DMS79 (cell line): ENCODE measurements at regions not wholly inside any gene's neighbourhood (a gene's known extent, or its start where the extent isn't known, plus 50 kb on each side); places are given as distances from the start of the nearest gene placed in this dataset.

Experiments used
- DNase-seq: peaks from one replicate; lab custom pipeline; 2025; lab: John Stamatoyannopoulos, UW

- DNase-seq = no peak
Measured at GRCh38 chr2:67709835-67710234, 312.7 kb downstream of the ETAA1 start.

DNA sequence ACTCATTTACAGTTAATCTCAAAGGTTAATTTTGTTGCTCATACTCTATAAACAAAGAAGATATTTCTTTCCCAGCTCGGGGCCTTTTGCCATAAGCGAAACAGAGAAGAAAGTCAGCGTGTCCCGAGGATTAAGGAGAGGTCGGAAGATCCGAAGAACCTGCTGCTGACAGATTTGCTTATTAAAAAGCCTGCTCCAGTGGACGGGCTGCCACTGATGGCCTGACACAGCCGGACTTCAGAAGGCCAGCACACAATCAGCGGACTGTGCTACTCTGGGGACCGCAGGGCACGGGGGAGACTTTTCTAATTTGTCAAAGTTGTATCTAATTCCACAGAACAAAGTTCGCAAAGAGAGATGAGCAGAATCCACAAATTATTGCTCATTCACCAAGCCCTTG lies 315.4 kb downstream of the ETAA1 start:
- no peak for DNase-seq

DNA sequence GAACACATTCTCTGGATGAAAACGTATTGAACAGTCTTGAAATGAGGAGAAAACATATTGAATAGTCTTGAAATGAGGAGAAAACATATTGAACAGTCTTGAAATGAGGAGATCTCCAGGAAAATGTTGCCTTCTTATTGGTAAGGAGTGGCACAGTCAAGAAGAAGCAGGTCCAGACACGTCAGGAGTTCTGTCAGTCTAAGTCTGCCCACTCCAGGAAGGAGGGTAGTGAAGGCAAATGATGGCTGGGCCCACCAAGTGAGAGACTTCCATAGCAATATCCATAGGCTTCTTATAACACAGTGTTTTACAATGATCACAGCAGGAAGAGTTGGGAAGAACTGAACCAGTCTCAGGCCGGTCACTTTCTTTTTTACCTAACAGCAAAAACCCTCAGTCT lies 316.2 kb downstream of the ETAA1 start:
- DNase-seq = no peak

- DNase-seq = no peak
Measured at GRCh38 chr2:67716895-67717396, 319.8 kb downstream of the ETAA1 start.

GRCh38 chr2:67717692-67718091 lies 320.6 kb downstream of the ETAA1 start:
- no peak for DNase-seq

DNA sequence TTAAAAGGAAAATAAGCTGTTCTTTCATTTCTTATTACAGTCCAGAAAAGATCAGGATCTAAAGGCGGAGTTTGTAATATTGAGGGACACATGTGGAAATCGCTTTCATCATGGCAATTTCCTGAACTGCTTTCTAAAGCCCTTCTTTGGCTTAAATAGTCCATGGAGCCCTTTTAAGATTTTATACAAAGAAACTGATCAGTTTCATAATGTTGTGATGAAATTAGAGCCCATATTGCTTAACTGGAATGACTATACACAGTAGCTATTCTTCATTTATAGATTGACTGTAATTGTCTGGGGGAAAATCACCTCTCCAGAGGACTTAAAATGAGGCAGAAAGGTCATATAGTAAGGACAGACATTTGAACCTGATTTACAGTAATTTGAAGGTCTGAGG lies 322.2 kb downstream of the ETAA1 start:
- DNase-seq = no peak

DNA sequence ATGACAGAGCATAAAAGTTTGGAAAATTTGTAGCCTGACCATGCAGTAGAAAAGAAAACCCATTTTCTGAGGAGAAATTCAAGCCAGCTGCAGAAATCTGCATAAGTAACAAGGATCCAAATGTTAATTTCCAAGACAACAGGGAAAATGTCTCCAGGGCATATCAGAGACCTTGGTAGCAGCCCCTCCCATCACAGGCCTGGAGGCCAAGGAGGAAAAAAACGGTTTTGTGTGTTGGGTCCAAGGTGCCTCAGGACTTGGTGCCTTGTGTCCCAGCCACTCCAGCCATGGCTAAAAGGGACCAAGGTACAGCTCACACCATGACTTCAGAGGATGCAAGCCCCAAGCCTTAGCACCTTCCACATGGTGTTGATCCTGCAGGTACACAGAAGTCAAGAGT lies 324.4 kb downstream of the ETAA1 start:
- no peak for DNase-seq

- no peak for DNase-seq
Measured at GRCh38 chr2:67724261-67724660, 327.1 kb downstream of the ETAA1 start.

DNA sequence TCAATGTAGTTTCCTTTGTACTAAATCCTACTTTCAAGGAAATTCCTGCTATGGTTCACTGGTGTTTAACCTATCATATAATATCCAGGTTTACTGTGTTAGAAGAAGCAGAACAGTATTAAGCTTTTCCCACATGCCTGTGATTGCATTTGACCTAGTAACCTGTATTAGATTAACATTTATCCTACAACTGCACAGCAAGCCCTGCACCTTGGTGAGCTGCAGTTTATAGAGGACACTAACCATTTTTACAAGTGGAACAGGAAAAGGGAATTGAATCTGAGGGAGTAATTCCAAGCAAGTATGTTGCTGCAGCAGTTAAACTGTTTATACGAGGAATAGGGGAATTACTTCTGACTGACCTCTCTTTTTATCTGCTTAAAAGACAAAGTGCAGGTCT lies 328.6 kb downstream of the ETAA1 start:
- no peak for DNase-seq

DNA sequence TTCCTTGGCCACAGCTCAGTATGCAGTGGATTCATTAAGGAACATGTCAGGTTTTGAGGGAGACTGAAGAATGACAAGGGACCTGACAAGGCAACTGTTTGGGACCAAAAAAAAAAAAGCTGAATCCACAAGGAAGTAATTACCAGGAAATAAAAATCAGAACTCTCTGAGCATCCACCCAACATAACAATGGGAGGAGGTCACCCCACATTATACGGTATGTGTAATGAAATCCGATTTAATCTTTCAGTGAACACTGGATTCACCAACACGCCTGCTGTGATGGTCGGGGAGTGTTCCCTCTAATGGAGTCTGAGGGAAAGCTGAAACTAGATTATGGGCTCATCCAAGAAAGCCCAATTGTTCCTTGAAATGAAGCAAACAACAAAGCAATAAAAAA lies 329.3 kb downstream of the ETAA1 start:
- DNase-seq = no peak

DNA sequence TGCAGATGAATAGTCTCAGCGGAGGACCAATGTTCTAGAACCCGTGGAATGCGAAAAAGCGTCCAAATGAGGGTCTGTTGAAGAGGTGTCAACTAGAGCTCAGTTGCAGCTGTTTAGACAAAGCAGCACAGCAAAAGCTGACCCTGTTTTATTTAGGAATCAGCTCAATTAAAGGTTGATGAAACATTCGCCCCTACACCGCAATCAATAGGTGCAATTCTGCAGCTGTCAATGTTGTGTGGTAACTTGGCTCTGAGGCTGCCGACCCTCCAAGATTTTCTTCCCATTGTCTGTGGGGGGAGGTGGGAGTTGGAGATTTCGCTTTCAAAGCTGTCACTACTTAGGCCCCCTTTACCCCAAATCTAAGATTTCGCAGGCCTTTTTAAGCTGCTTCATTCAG lies 330.0 kb downstream of the ETAA1 start:
- DNase-seq = no peak

- DNase-seq = no peak
Measured at GRCh38 chr2:67727623-67728022, 330.5 kb downstream of the ETAA1 start.

DNA sequence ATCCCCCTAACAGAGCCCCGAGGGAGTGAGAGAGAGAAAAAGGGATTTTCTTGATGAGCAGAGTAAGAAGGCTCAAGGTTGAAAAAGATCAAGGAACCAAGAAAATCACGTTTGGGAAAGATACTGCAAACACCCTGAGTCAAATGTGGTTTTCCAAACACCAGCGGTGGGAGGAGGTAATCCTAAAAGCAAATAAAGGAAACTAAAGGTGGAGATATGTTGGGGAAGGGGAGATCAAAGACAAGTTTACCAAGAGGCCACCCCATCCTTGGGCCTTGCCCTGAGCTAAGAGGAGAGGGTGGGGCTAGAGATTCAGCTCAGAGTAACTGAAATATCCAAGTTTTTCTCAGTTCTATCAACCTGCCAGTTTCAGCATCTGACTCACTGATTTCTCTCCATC lies 332.3 kb downstream of the ETAA1 start:
- no peak for DNase-seq

GRCh38 chr2:67733517-67733916 lies 329.3 kb downstream of the C1D start:
- DNase-seq = no peak

DNA sequence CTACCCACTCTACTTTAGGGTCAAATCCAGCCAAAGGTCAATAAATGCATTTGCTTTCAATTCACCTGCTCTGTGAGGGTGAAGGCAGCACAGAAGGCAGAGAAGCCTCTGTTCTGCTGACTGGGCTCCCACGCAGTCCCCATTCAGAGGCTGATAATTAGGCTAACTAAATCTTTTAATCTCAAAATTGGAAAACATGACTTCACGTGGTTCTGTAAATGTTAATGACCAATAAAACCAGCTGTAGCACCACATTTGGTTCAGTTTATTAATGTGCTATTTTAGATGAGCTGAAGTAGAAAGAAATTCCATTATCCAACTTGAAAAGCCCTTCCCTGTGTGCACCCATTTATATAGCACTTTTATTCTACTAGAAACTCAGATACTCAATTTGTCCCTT lies 310.6 kb downstream of the C1D start:
- no peak for DNase-seq

DNA sequence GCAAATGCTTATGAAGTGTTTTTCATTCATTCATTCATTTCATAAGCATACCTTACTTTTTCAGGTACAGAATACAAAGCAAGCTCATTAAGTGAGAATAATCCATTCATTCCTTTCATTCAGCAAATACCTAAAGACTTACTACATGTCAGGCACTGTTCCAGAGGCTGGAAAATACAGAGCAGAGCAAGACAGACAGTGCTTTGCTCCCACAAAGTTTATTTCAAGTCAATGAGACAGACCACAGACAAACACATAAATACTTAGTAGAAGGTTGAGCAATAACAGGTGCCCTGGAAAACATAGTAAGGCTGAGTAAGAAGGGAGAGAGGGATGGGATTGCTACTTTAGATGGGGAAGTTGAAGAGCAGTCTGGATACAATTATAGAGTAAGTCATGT lies 309.8 kb downstream of the C1D start:
- no peak for DNase-seq

DNA sequence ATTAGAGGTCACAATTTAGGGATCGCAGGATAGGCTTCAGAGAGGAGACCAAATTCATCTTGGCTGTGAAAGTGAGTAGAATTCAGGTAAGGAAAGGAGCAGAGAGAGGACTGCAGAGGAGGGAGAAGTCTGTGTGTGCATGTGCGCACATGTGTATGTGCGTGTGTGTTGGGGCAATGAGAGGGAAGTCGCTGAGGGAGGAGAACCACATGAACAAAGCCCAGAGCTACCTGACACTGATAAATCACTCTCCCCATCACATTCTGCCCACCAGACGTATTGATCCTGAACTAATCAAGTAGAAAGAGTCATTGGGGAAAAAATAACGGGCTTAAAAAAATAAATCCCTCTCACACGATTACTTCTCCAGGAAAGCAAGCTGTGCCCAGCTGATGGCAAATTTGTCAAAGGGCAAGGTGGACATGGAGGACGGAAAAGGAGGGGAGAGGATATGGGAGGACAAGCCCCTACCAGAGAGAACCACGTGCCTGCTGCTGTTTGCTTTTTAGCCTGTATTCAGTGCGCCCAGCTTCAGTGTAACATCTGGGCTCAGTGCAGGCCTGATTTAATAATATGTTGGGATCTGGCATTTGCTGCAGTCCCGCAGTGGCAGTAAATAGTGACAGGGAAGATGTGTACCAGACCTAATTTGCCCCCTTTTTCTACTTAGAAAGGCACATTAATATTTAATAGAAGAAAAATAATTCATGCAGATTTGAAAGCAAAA lies 307.5 kb downstream of the C1D start:
- DNase-seq = no peak

- no peak for DNase-seq
Measured at GRCh38 chr2:67760995-67761394, 301.8 kb downstream of the C1D start.

DNA sequence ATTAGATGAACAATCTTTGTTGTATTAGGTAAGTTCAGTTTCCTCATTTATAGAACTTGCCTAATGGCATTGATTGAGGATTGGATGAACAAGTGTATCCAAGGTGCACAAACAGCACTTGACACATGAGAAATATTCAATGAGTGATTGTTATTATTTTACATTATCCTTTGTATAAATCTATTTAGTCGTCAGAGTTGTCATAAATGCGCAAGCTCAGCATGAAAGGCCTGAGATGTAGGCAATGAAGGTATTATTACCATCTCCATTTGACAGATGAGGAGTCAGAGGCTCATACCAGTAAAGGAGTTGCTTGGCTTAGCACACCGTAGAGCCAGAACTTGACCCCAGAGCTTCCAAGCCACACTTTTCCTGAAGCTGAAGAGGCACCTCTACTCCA lies 291.4 kb downstream of the C1D start:
- DNase-seq = no peak

DNA sequence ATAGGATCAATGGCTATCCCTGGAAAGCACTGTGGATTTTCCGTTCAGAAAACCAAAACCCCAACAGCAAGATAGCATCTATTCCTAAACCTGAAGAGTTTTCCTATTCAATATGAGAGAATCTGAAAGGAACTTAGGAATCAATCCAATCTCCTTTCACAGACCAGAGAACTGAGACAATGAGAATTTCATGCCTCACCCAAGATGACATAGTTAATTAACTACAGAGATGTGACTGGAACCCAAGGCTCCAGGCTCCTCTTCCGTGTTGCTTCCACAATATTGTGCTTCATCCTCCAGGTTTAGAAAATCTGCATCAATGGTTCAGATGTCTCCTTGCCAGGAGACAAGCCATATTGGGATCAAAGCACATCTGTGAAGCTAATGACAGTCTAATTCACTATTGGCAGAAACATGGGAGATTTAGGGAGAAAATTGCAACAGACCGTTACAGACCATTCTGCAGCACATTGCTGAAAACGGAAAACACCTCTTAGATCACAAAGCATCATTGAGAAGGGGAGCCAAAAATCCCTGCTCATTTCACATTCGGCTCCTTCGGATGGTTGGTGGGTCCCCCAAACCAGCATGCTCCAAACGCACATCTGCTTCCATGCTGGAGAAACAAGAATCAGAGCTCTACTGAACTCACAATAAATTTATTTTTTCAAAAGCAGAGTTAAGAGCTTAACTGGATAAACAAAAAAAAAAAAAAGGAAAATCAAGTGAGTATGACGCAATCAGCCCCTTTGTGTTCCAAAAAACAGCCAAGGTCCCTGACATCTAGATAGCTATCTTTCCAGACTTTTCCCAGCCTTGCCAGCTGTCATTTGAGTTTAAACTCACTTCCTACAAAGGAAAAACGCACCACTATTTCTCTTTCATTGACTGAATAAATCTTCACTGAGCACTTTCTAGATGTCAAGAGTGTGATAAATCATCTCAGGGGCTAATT lies 290.3 kb downstream of the C1D start:
- DNase-seq = no peak

- DNase-seq = no peak
Measured at GRCh38 chr2:67773851-67774250, 289.0 kb downstream of the C1D start.

GRCh38 chr2:67776276-67776675 lies 286.5 kb downstream of the C1D start:
- no peak for DNase-seq

DNA sequence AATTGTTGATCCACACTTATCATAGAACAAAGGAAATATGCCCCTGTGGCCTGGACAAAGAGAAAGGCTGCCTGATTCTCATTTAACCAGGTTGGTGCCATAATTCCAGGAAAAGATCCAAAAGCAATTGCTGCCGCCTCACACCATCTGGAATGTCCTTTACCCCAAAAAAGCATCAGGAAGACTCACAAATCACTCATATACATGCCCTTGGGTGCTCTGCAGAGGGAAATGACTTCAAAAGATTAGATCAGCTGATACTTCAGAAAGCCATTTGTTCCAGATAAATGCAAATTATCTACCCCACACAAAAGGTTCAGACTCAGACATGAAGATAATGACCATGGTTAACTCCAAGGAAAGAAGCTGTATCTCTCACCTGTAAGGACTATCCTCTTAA lies 285.8 kb downstream of the C1D start:
- DNase-seq = no peak
